Ovary (tissue), 7 donors: ENCODE measurements at regions not wholly inside any gene's neighbourhood (a gene's known extent, or its start where the extent isn't known, plus 50 kb on each side); places are given as distances from the start of the nearest gene placed in this dataset.

Source experiments
- DNase-seq, 5 donors: peaks; one replicate each; pipeline ENCODE4 v3.0.0-alpha.2; 2019 to 2020
- H3K27ac ChIP-seq, 2 donors: fragments of 200-600 bp; one replicate each; pipeline versions ENCODE4 v1.5.1 to v1.8.0; 2019 to 2022
- H3K27me3 ChIP-seq: fragments of 200-600 bp; one replicate; pipeline ENCODE4 v1.8.0; 2022
- H3K36me3 ChIP-seq: fragments of 200-600 bp; sonication (generic); one replicate; pipeline ENCODE4 v1.5.1; 2019
- H3K4me1 ChIP-seq: one replicate; pipeline ENCODE4 v1.8.1; 2013; ENCODE audit warnings: mild to moderate bottlenecking, moderate library complexity; ENCODE audit not compliant: insufficient read depth
- H3K4me3 ChIP-seq: fragments of 200-600 bp; sonication (generic); one replicate; pipeline ENCODE4 v1.5.1; 2017
- H3K9me3 ChIP-seq, 2 donors: fragments of 200-600 bp in 1 of 2; sonication (generic) in 1 of 2; one replicate each; pipeline versions ENCODE4 v1.5.1 to v1.8.1; 2013 to 2019; ENCODE audit warnings: mild to moderate bottlenecking in 1 of 2, moderate library complexity in 1 of 2
- EP300 ChIP-seq: sonication (generic); formaldehyde crosslinking; IDR thresholded peaks from one replicate; pipeline ENCODE4 v1.6.1; 2017; ENCODE audit warnings: antibody characterized with exemption
- POLR2A ChIP-seq: fragments of 450-650 bp; IDR thresholded peaks from one replicate; pipeline ENCODE4 v1.6.1; 2017; ENCODE audit warnings: antibody characterized with exemption, mild to moderate bottlenecking, moderate library complexity
- WGBS, 3 donors: extraction: QIAGEN DNeasy Blood & Tissue Kit in 1 of 3; methylation state at CpG; one replicate each; pipeline versions ENCODE4 v1.1.5 to v1.1.7; 2013 to 2017; 5-methylcytosine and 5-hydroxymethylcytosine counted together
- intact Hi-C, 4 donors: fragments of 100-400 bp; cut with DNase I; formaldehyde crosslinking; loops; one replicate each; pipeline versions ENCODE4 v1.11.0 to v1.15.1; 2022 to 2023
- TF ChIP-seq, protein P1 (sequence below), 3 donors: fragments of 450-650 bp in 2 of 3; fragments of 200-600 bp in 1 of 3; IDR thresholded peaks; one replicate each; pipeline versions ENCODE4 v1.5.1 to v1.8.0; 2016 to 2022; ENCODE audit warnings: antibody characterized with exemption in 3 of 3, mild to moderate bottlenecking in 1 of 3
- donor health status: DM: no; HTN: no; CAD: no; lungs with moderate emphysema.
- donor health status: DM: no; HTN: no; CAD: no.
- donor health status: Bipolar disorder and iron deficiency.
- donor health status: DM: no; HTN: no; CAD: no.
- donor health status: DM: yes; HTN: yes; CAD: no.

DNA sequence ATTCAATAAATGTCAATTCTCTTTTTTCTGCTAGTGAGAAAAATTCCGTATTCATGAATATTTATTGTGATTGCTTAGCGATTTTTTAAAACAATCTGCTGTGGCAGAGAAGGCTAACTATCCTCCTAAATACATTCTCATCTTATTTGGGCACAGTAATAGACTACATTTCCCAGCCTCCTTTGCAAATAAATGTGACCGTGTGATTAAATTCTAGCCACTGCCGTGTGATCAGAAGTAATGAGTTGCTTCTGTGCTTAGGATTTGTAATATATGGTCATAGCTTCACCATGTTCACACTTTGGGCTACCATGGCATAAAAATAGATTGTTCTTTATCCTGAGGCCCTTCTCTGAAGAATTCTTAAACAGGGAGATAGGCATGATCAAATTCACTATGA lies 179.6 kb downstream of the FAM124B start:
- Histone ChIP-seq H3K4me1 (peaks cover 6% of the 10 kb centered on the region), H3K27me3 (no peaks in the 10 kb centered on the region), H3K36me3 (no peaks in the 10 kb centered on the region), H3K9me3 (no peaks in the 10 kb centered on the region), H3K27ac (no peak overlapping the region), H3K4me3 (no peak overlapping the region)
- WGBS, 3 donors, result 46 to 55% (median 51%) methylated on average over 4 of the region's 4 CpGs
- no peak for TF ChIP-seq POLR2A
- no peak for TF ChIP-seq EP300
- DNase-seq, result no peak
- intact Hi-C loops, result no loop called here

DNA sequence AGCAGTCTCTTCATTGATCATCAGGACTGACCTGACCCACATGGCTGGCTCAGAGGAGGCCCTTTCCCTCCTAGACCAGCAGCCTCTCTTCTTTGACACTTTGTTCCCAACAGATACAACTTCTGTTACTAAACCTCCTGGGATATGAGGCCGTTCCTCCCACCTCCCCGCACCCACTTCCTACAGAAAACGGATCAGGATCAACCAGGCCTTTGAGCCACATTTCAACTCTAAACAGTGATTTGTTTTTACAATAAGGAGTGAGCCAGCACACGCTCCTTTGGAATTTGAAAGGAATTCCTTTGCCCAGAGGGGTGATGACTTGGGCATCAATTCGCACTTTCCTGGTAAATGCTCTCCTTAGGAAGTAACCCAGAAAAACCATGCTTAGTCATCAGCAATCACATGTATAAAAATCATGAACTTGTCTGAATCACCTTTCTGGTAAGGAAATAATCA lies 180.4 kb downstream of the FAM124B start:
- TF ChIP-seq EP300 (no peak), POLR2A (no peak)
- TF ChIP-seq, protein P1, sequence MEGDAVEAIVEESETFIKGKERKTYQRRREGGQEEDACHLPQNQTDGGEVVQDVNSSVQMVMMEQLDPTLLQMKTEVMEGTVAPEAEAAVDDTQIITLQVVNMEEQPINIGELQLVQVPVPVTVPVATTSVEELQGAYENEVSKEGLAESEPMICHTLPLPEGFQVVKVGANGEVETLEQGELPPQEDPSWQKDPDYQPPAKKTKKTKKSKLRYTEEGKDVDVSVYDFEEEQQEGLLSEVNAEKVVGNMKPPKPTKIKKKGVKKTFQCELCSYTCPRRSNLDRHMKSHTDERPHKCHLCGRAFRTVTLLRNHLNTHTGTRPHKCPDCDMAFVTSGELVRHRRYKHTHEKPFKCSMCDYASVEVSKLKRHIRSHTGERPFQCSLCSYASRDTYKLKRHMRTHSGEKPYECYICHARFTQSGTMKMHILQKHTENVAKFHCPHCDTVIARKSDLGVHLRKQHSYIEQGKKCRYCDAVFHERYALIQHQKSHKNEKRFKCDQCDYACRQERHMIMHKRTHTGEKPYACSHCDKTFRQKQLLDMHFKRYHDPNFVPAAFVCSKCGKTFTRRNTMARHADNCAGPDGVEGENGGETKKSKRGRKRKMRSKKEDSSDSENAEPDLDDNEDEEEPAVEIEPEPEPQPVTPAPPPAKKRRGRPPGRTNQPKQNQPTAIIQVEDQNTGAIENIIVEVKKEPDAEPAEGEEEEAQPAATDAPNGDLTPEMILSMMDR (IDR thresholded peaks at IDR 0.05), result no peak
- no peaks in the 10 kb centered on the region for H3K9me3 ChIP-seq
- no peaks in the 10 kb centered on the region for H3K36me3 ChIP-seq
- 35 to 63% (median 50%) methylated on average over 5 of the region's 5 CpGs for WGBS, 3 donors
- H3K4me1 ChIP-seq, result peaks cover 6% of the 10 kb centered on the region
- intact Hi-C loops, result no loop called here
- DNase-seq, result no peak
- H3K27me3 ChIP-seq, result no peaks in the 10 kb centered on the region
- H3K4me3 ChIP-seq, result no peak overlapping the region
- no peak overlapping the region for H3K27ac ChIP-seq

DNA sequence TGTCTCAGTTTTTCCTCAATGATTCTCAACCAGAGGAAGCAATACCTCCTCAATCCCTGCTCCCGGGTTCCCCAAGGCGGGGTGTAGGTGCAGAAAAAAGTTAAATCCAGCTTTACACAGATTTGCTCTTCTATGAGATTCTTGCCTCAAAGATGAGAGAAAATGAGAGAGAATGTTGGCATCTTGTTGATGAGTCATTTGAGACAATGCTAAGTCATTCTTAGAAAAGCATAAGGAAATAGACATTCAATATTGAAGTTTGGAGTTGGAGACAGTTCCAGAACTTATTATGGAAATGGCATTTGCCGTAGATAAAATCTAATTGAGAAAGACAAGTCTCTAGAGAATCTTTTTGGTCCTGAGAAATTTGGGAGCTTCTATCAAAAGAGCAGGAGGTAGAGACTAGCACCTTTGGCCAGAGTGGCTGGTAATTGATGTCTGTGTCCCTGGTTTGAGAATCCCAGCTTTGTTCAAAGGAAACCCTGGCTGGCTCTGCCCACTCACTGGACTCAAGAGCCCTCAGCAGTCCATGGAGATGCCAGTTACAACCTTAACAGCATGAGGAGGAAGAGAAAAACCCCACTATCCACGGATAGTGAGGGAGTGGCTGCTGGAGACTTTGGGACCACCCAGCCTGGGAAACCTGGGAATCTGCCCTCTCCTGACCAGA lies 181.2 kb downstream of the FAM124B start:
- peaks cover 6% of the 10 kb centered on the region for H3K4me1 ChIP-seq
- no peaks in the 10 kb centered on the region for H3K36me3 ChIP-seq
- intact Hi-C loops, result no loop called here
- H3K4me3 ChIP-seq, result no peak overlapping the region
- no peak for DNase-seq
- H3K27me3 ChIP-seq, result no peaks in the 10 kb centered on the region
- 69 to 82% (median 79%) methylated on average over 4 of the region's 4 CpGs for WGBS, 3 donors
- TF ChIP-seq, protein P1 (IDR thresholded peaks at IDR 0.05), result no peak
- TF ChIP-seq POLR2A, result no peak
- no peak for TF ChIP-seq EP300
- no peaks in the 10 kb centered on the region for H3K9me3 ChIP-seq
- H3K27ac ChIP-seq, result no peak overlapping the region

DNA sequence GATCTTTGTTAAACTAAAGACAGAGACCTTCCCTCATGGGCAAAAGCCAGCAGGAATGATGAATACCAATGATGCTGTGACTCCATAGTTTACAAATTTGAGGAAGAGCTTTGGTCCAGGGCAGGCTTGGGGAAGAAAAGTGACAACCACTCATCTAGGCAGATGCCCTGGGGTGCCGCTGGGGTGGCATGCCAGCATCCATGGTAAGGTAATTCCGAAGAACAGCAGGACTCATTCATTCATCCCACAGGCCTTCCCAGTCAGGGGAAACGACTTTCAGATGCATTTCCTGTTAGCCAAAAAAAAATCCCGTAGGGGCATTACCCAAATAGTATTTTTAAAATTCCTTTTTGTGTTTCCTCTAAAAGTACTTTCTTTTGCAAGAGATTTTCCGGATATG lies 180.7 kb upstream of the SERPINE2 start:
- DNase-seq, result no peak
- WGBS, 3 donors, result 87 to 94% (median 93%) methylated on average over 5 of the region's 5 CpGs
- TF ChIP-seq POLR2A, result no peak
- no peak for TF ChIP-seq EP300
- TF ChIP-seq, protein P1 (IDR thresholded peaks at IDR 0.05), result no peak
- H3K4me1 ChIP-seq, result peaks cover 6% of the 10 kb centered on the region
- no peaks in the 10 kb centered on the region for H3K36me3 ChIP-seq
- no peaks in the 10 kb centered on the region for H3K27me3 ChIP-seq
- H3K9me3 ChIP-seq, result no peaks in the 10 kb centered on the region
- H3K4me3 ChIP-seq, result no peak overlapping the region
- intact Hi-C loops, result no loop called here
- no peak overlapping the region for H3K27ac ChIP-seq

DNA sequence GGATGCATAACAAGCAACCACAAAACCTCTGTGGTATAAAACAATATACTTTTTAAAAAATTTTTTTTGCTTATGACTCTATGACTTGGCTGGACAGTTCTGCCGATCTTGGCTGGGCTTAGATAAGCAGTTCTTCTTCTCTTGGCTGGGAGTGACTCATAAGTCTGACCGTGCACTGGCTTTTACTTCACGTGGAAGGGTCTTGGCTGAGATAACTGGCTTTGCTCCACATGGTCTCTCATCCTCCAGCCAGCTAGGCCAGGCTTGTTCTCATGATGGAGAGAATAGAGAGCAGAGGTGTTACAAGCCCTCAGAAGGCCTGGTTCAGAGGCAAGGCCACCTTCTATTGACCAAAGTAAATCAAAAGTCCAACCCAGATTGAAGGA lies 178.9 kb upstream of the SERPINE2 start:
- H3K4me3 ChIP-seq, result no peak overlapping the region
- 4 to 14% (median 12%) methylated on average over 3 of the region's 3 CpGs for WGBS, 3 donors
- no peak for TF ChIP-seq POLR2A
- TF ChIP-seq, protein P1 (IDR thresholded peaks at IDR 0.05), result no peak
- no peak for TF ChIP-seq EP300
- no peak overlapping the region for H3K27ac ChIP-seq
- peaks cover 6% of the 10 kb centered on the region for H3K4me1 ChIP-seq
- H3K9me3 ChIP-seq, result no peaks in the 10 kb centered on the region
- intact Hi-C loops, result no loop called here
- no peak for DNase-seq
- H3K27me3 ChIP-seq, result no peaks in the 10 kb centered on the region
- H3K36me3 ChIP-seq, result no peaks in the 10 kb centered on the region
